SK-MEL-5 (cell line): ENCODE measurements at regions not wholly inside any gene's neighbourhood (a gene's known extent, or its start where the extent isn't known, plus 50 kb on each side); places are given as distances from the start of the nearest gene placed in this dataset.
"Not testable (repeated sequence)": the region's sequence is repeated elsewhere in the genome, so short reads cannot be mapped to it uniquely, and the experiment has no call there.

Experiments
- DNase-seq: peaks from one replicate; pipeline ENCODE4 v3.0.0-alpha.2; 2016; ENCODE audit warnings: low read depth, low spot score
- in situ Hi-C: cut with HindIII; loops from 2 replicates; pipeline ENCODE4 v1.10.0; 2016; ENCODE audit warnings: low sequenced_read_pairs, high pct_unique_total_duplicates, low pct_unique_long_range_greater_than_20kb

GRCh38 chr12:9395220-9395619 is 187.0 kb upstream of the PZP start:
- in situ Hi-C loops, DNase-seq: not testable (repeated sequence)

DNA sequence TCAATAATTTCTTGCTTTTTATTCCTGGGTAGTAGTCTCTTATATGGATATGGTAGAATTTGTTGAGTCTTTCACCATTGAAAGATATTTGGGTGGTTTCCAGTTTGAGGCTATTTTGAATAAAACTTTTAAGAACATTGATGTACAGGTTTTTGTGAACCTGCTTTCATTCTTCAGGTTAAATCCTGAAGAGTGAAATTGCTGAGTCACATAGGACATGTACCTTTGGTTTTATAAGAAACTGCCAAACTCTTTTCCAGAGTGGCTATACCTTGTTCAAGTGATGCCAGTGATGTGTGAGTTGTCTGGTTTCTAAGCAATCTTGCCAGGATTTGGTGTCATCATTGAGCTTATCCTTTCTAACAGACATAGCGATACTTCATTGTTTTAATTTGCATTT is 184.6 kb upstream of the PZP start:
- DNase-seq, result no peak
- in situ Hi-C loops, result no loop called here

GRCh38 chr12:9391815-9392214 is 183.6 kb upstream of the PZP start:
- in situ Hi-C loops, result no loop called here
- no peak for DNase-seq

GRCh38 chr12:9390761-9391160 is 182.6 kb upstream of the PZP start:
- no peak for DNase-seq
- in situ Hi-C loops, result no loop called here

- in situ Hi-C loops, result no loop called here
- no peak for DNase-seq
Measured at GRCh38 chr12:9389796-9390195, 181.6 kb upstream of the PZP start.

- DNase-seq, result no peak
- in situ Hi-C loops, result no loop called here
Measured at GRCh38 chr12:9388379-9388778, 180.2 kb upstream of the PZP start.

- DNase-seq, result no peak
- in situ Hi-C loops, result no loop called here
Measured at GRCh38 chr12:9387450-9387849, 179.3 kb upstream of the PZP start.

GRCh38 chr12:9383585-9383984 is 175.4 kb upstream of the PZP start:
- DNase-seq, result no peak
- in situ Hi-C loops, result no loop called here

DNA sequence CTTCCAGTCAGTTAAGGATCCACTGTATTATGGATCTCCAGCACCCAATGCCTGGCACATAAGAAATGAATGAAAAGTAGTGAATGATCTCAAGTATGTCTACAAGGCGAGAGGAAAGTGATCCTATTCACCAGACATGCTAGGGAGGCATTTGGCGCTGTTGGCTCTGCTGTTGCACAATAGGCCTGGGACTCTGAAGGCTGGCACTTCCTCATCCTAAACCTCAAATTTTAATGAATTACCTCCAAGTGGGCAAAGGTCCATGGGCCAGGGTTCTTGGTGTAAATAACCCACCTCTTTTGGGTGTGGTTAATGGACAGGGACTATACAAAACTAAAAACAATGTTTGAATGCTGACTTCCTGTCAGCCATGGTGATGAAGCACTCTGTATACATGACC is 173.4 kb upstream of the PZP start:
- DNase-seq, result no peak
- in situ Hi-C loops, result no loop called here

- no peak for DNase-seq
- in situ Hi-C loops, result no loop called here
Measured at GRCh38 chr12:9380650-9381049, 172.5 kb upstream of the PZP start.

DNA sequence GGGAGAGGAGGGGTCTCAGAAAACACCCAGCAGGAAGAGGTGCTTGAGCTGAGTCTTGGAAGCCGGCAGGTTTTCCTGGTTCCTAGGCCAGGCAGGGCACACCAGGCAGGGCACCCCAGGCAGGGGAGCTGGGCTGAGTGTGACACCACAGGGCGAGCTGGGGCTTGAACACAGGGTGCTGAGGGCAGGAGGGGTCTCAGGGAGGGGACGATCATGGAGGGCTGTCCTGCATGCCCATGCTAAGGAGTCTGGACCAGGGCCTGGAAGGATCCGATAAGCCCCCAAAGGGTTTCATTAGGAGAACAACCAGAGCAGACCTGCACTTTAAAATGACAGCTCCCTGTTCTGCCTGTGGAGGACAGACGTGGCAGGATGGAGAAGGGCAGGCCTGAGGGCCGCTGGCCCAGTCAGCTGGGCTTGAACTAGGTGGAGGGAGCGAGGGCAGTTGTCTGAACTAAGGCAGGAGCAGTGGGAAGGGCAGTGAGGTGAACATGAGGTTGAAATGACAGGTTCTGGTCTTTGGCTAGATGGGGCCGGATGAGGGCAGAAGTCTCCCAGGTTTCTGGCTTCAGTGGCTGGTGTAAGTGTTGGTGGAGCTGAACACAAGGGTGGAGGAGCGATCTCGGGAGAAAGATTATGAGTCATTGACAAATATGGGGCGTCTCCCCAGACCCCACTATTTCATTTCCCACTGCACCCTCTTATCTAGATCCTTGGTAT is 171.0 kb upstream of the PZP start:
- DNase-seq, result no peak
- in situ Hi-C loops, result no loop called here

DNA sequence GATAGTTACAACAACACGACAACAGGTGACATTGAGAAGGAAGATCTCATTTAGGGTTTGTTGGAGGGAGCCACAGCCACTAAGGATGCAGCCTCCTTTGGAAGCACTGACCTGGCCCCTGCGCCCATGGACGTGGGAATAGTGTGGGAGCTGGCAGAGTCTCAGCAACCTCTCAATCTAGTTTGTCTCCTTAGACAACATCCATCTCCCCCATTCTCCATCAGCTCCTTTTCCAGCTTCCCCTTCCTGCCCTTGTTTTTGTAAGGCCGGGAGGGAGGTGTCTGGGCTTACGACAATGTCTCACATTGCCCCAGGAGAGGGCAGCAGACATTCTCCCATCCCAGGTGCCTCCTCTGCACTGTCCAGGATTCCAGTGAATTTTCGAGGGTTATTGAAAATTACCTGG is 170.2 kb upstream of the PZP start:
- in situ Hi-C loops, result no loop called here

GRCh38 chr12:9372202-9372601 is 164.0 kb upstream of the PZP start:
- peak; percentile 86 for DNase-seq

More for the DNA sequence above, 170.2 kb upstream of the PZP start:
- DNase-seq, result peak; percentile 69

GRCh38 chr12:9367828-9368227 is 159.6 kb upstream of the PZP start:
- no peak for DNase-seq
- in situ Hi-C loops, result no loop called here

More at GRCh38 chr12:9372202-9372601, 164.0 kb upstream of the PZP start:
- in situ Hi-C loops, result no loop called here

DNA sequence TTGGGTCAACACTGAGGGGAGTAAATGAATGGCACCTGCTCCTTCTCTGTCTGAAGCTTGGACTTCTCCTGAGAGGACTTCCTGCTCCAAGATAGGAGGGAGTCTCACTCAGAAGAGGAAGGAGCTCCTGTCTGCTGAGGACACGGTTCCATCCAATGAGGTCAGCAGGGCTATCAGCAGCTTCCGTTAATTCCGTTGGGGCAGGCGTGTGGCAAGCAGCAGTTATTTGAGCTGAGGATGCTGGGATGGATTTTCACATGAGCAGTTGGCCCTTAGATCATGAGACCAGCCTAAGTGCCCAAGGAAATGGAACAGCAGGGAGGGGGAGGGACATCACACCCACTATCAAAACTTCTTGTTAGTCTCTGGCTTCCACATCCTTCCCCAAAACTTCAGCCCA is 159.0 kb upstream of the PZP start:
- no peak for DNase-seq
- in situ Hi-C loops, result no loop called here

GRCh38 chr12:9365296-9365695 is 157.1 kb upstream of the PZP start:
- in situ Hi-C loops, result no loop called here
- DNase-seq, result no peak

GRCh38 chr12:9364224-9365176 is 156.3 kb upstream of the PZP start:
- peak; percentile 84 for DNase-seq
- in situ Hi-C loops, result no loop called here

DNA sequence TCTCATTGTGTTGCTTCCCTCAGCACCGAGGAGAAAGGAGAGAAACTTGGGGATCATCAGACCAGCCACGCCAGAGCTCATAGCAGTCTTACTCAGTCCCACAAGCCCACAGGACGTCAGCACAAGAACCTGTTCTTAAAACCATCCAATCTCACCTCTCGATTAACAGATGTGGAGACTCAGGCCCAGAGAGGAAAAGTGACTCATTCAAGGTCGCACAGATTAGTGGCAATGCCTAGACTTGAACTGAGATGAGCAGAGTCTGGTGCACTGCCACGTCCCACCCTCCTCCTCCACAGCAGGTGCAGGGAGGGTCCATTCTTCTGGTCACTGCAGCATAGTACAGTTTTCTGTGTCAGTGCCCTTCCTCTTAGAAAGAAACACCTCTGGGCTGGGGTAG is 154.9 kb upstream of the PZP start:
- no peak for DNase-seq
- in situ Hi-C loops, result no loop called here

- in situ Hi-C loops, result no loop called here
- no peak for DNase-seq
Measured at GRCh38 chr12:9361879-9362326, 153.7 kb upstream of the PZP start.
